ENCODE measurements at regions not wholly inside any gene's neighbourhood (a gene's known extent, or its start where the extent isn't known, plus 50 kb on each side); places are given as distances from the start of the nearest gene placed in this dataset.

DNA sequence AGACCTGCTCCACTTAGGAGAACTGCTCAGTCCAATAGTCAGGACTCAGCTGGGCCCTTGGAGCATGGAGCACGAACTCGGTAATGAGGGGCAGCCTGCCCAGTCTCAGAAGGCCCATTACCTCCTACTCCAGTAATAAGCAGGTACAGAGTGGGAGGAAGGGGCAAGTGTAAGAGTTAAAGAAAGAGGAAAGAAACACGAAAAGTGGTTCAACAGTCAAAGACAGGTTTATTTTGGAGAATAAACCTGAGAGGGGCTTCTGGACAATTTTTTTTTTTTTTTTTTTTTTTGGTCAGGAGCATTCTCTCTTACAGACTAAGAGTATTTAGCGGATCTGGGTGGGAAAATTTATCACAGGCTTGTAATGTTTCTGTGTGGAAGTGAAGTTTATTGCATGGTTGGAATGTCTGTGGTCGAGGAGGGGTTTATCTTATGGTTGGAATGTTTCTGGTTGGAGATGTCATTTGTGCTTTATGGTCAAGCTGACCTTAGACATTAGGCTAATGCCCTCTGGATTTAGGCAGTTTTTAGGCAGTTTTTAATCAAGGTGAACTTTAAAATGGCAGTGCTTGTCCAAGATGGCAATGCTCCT lies 340.1 kb downstream of the BCKDHB start:
- Histone ChIP-seq H3K9me2 (ENCODE audit: insufficient read depth, low read length) (no peaks in the 10 kb centered on the region), H3K27ac (ENCODE audit: low read depth, low read length, poor library complexity, severe bottlenecking) (no peak overlapping the region), H3K4me2 (ENCODE audit: low read length) (no peak overlapping the region), H3K4me3 (ENCODE audit: low read depth, low read length, poor library complexity, severe bottlenecking) (no peak overlapping the region), H3K4me1 (ENCODE audit: insufficient read depth, low read length, poor library complexity, severe bottlenecking) (no peaks in the 10 kb centered on the region), H3K36me3 (ENCODE audit: insufficient read depth, low read length) (no peaks in the 10 kb centered on the region), H2AFZ (ENCODE audit: low read length) (no peak overlapping the region), H4K20me1 (ENCODE audit: insufficient read depth, low read length) (no peaks in the 10 kb centered on the region), H3K79me2 (ENCODE audit: insufficient read depth, low read depth, low read length) (no peaks in the 10 kb centered on the region), H3K9me3 (ENCODE audit: low read length) (no peaks in the 10 kb centered on the region)
- intact Hi-C loops (cut with micrococcal nuclease; ENCODE audit: unreplicated experiment): no loop called here
- no peak for TF ChIP-seq CTCF (conservative IDR thresholded peaks at IDR 0.05; ENCODE audit: low read length)
- no peak for TF ChIP-seq EZH2phosphoT487 (IDR thresholded peaks at IDR 0.05; ENCODE audit: borderline replicate concordance, low read depth, low read length)
- BruUV-seq (replicated peaks): no TSS peak
- ChIA-PET CTCF (ENCODE audit: unreplicated experiment) (interaction anchor here (0.6 kb wide), 1 partner anchor 76 kb away, joined by 3 read pairs; no protein-coding TSS in a partner anchor), POLR2A (no interaction called here)
- DNase-seq (ENCODE audit: low spot score): no peak

GRCh38 chr6:80445751-80446150 lies 339.3 kb downstream of the BCKDHB start:
- Histone ChIP-seq H3K9me3 (ENCODE audit: low read length) (no peaks in the 10 kb centered on the region), H3K4me1 (ENCODE audit: insufficient read depth, low read length, poor library complexity, severe bottlenecking) (no peaks in the 10 kb centered on the region), H4K20me1 (ENCODE audit: insufficient read depth, low read length) (no peaks in the 10 kb centered on the region), H3K27ac (ENCODE audit: low read depth, low read length, poor library complexity, severe bottlenecking) (no peak overlapping the region), H3K9me2 (ENCODE audit: insufficient read depth, low read length) (no peaks in the 10 kb centered on the region), H3K79me2 (ENCODE audit: insufficient read depth, low read depth, low read length) (no peaks in the 10 kb centered on the region), H3K36me3 (ENCODE audit: insufficient read depth, low read length) (no peaks in the 10 kb centered on the region), H3K4me3 (ENCODE audit: low read depth, low read length, poor library complexity, severe bottlenecking) (no peak overlapping the region), H2AFZ (ENCODE audit: low read length) (no peak overlapping the region), H3K4me2 (ENCODE audit: low read length) (no peak overlapping the region)
- CTCF ChIA-PET (ENCODE audit: unreplicated experiment): no interaction called here
- BruUV-seq (replicated peaks): no TSS peak
- POLR2A ChIA-PET: no interaction called here
- intact Hi-C loops (cut with micrococcal nuclease; ENCODE audit: unreplicated experiment): no loop called here
- DNase-seq (ENCODE audit: low spot score): no peak
- TF ChIP-seq EZH2phosphoT487 (IDR thresholded peaks at IDR 0.05; ENCODE audit: borderline replicate concordance, low read depth, low read length): no peak
- no peak for TF ChIP-seq CTCF (conservative IDR thresholded peaks at IDR 0.05; ENCODE audit: low read length)

DNA sequence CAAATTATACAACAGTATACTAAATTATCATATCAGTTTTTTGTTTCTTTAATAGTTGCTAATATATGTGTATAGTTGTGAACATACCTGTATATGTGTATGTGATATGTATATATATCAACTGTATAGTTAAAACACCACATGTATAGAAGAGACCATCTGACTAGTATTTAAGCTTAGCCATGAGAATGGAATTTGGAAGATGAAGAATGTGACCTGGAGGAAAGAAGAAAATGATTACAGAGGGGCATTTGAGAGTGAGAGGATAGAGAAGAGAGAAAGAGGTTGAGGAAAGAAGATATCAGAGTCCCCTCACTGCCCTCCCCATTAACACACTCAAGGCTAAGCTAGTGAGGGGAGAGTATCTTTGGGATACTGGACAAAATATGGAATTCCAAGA lies 335.9 kb downstream of the BCKDHB start:
- no peaks in the 10 kb centered on the region for H3K9me3 ChIP-seq (ENCODE audit: low read length)
- no peak overlapping the region for H3K4me2 ChIP-seq (ENCODE audit: low read length)
- POLR2A ChIA-PET: interaction anchor here (0.7 kb wide), 1 partner anchor 31 kb away, joined by 3 read pairs; no protein-coding TSS in a partner anchor
- H3K4me3 ChIP-seq (ENCODE audit: low read depth, low read length, poor library complexity, severe bottlenecking): no peak overlapping the region
- H3K79me2 ChIP-seq (ENCODE audit: insufficient read depth, low read depth, low read length): no peaks in the 10 kb centered on the region
- H4K20me1 ChIP-seq (ENCODE audit: insufficient read depth, low read length): no peaks in the 10 kb centered on the region
- intact Hi-C loops (cut with micrococcal nuclease; ENCODE audit: unreplicated experiment): no loop called here
- no peaks in the 10 kb centered on the region for H3K36me3 ChIP-seq (ENCODE audit: insufficient read depth, low read length)
- H3K9me2 ChIP-seq (ENCODE audit: insufficient read depth, low read length): no peaks in the 10 kb centered on the region
- H2AFZ ChIP-seq (ENCODE audit: low read length): no peak overlapping the region
- no TSS peak for BruUV-seq (replicated peaks)
- DNase-seq (ENCODE audit: low spot score): no peak
- no peak overlapping the region for H3K27ac ChIP-seq (ENCODE audit: low read depth, low read length, poor library complexity, severe bottlenecking)
- H3K4me1 ChIP-seq (ENCODE audit: insufficient read depth, low read length, poor library complexity, severe bottlenecking): no peaks in the 10 kb centered on the region
- TF ChIP-seq CTCF (conservative IDR thresholded peaks at IDR 0.05; ENCODE audit: low read length) (no peak), EZH2phosphoT487 (IDR thresholded peaks at IDR 0.05; ENCODE audit: borderline replicate concordance, low read depth, low read length) (no peak)
- CTCF ChIA-PET (ENCODE audit: unreplicated experiment): no interaction called here
